ENCODE measurements at regions not wholly inside any gene's neighbourhood (a gene's known extent, or its start where the extent isn't known, plus 50 kb on each side); places are given as distances from the start of the nearest gene placed in this dataset.
A peak's percentile ranks its signal among the peaks of the same experiment; 100 is the strongest.

GRCh38 chr20:62550087-62550632 lies 74.4 kb upstream of the GATA5 start:
- intact Hi-C loops (cut with DNase I, micrococcal nuclease), result no loop called here
- ChIA-PET POLR2A (no interaction called here), CTCF (interaction anchor here (0.6 kb wide), 1 partner anchor 258 kb away, joined by 3 read pairs; no protein-coding TSS in a partner anchor)
- peaks cover 0 to 28% of the 10 kb centered on the region in 2 experiments for H3K9me3 ChIP-seq (ENCODE audit: control insufficient read depth in 1 of 2, insufficient read depth in 1 of 2, low read length in 2 of 2)
- Mint-ChIP-seq H3K36me3 (ENCODE audit: low read depth) (peaks cover 3% of the 10 kb centered on the region), H3K4me3 (peak overlapping the region; percentile 86), H3K27me3 (peaks cover 37% of the 10 kb centered on the region), H3K4me1 (ENCODE audit: low read depth) (peaks cover 5% of the 10 kb centered on the region), H3K9me3 (no peaks in the 10 kb centered on the region), H3K27ac (peak overlapping the region; percentile 82)
- H3K27ac ChIP-seq (ENCODE audit: low read depth in 1 of 2, low read length in 2 of 2), result no peak overlapping the region
- H3K36me3 ChIP-seq (ENCODE audit: insufficient read depth, low read length), result no peaks in the 10 kb centered on the region
- H3K4me3 ChIP-seq (ENCODE audit: low read length), result peak overlapping the region; percentile 10
- ATAC-seq (ENCODE audit: poor library complexity), result peak; percentile 14
- no peak for DNase-seq
- peaks cover 16% of the 10 kb centered on the region for H3K4me1 ChIP-seq (ENCODE audit: insufficient read depth, low read length)
- TF ChIP-seq CTCF (IDR thresholded peaks at IDR 0.05), result no peak
- H3K27me3 ChIP-seq (ENCODE audit: control insufficient read depth in 1 of 2, insufficient read depth in 2 of 2, low read length in 2 of 2), result peaks cover 51 to 62% of the 10 kb centered on the region in 2 experiments

GRCh38 chr20:62551407-62552323 lies 75.9 kb upstream of the GATA5 start:
- ChIA-PET POLR2A (no interaction called here), CTCF (no interaction called here)
- peaks cover 0 to 27% of the 10 kb centered on the region in 2 experiments for H3K9me3 ChIP-seq (ENCODE audit: control insufficient read depth in 1 of 2, insufficient read depth in 1 of 2, low read length in 2 of 2)
- Mint-ChIP-seq H3K9me3 (no peaks in the 10 kb centered on the region), H3K4me1 (ENCODE audit: low read depth) (peaks cover 5% of the 10 kb centered on the region), H3K36me3 (ENCODE audit: low read depth) (peaks cover 3% of the 10 kb centered on the region), H3K27ac (no peak overlapping the region), H3K4me3 (no peak overlapping the region), H3K27me3 (peaks cover 43% of the 10 kb centered on the region)
- H3K4me1 ChIP-seq (ENCODE audit: insufficient read depth, low read length), result peaks cover 16% of the 10 kb centered on the region
- H3K4me3 ChIP-seq (ENCODE audit: low read length), result peak overlapping the region; percentile 36
- no peak for TF ChIP-seq CTCF (IDR thresholded peaks at IDR 0.05)
- ATAC-seq (ENCODE audit: poor library complexity), result peak; percentile 58
- DNase-seq, result peak in 2 of 14 experiments; percentile 10 to 22
- H3K27me3 ChIP-seq (ENCODE audit: control insufficient read depth in 1 of 2, insufficient read depth in 2 of 2, low read length in 2 of 2), result peaks cover 56 to 62% of the 10 kb centered on the region in 2 experiments
- intact Hi-C loops (cut with DNase I, micrococcal nuclease), result no loop called here
- H3K36me3 ChIP-seq (ENCODE audit: insufficient read depth, low read length), result no peaks in the 10 kb centered on the region
- H3K27ac ChIP-seq (ENCODE audit: low read depth in 1 of 2, low read length in 2 of 2), result no peak overlapping the region

- Histone ChIP-seq H3K36me3 (ENCODE audit: insufficient read depth, low read length) (no peaks in the 10 kb centered on the region), H3K27ac (ENCODE audit: low read depth in 1 of 2, low read length in 2 of 2) (no peak overlapping the region), H3K27me3 (ENCODE audit: control insufficient read depth in 1 of 2, insufficient read depth in 2 of 2, low read length in 2 of 2) (peaks cover 58 to 62% of the 10 kb centered on the region in 2 experiments), H3K4me3 (ENCODE audit: low read length) (no peak overlapping the region), H3K9me3 (ENCODE audit: control insufficient read depth in 1 of 2, insufficient read depth in 1 of 2, low read length in 2 of 2) (peaks cover 0 to 31% of the 10 kb centered on the region in 2 experiments), H3K4me1 (ENCODE audit: insufficient read depth, low read length) (peaks cover 16% of the 10 kb centered on the region)
- peaks cover 5% of the 10 kb centered on the region for H3K4me1 Mint-ChIP-seq (ENCODE audit: low read depth)
- H3K9me3 Mint-ChIP-seq, result no peaks in the 10 kb centered on the region
- H3K27ac Mint-ChIP-seq, result no peak overlapping the region
- intact Hi-C loops (cut with DNase I, micrococcal nuclease), result no loop called here
- H3K36me3 Mint-ChIP-seq (ENCODE audit: low read depth), result peaks cover 3% of the 10 kb centered on the region
- CTCF ChIA-PET, result no interaction called here
- POLR2A ChIA-PET, result no interaction called here
- DNase-seq, result no peak
- no peak for ATAC-seq (ENCODE audit: poor library complexity)
- peak overlapping the region; percentile 39 for H3K4me3 Mint-ChIP-seq
- peaks cover 49% of the 10 kb centered on the region for H3K27me3 Mint-ChIP-seq
- TF ChIP-seq CTCF (IDR thresholded peaks at IDR 0.05), result no peak
These were observed 76.8 kb upstream of the GATA5 start for GRCh38 chr20:62552613-62553012.
